ENCODE measurements at regions not wholly inside any gene's neighbourhood (a gene's known extent, or its start where the extent isn't known, plus 50 kb on each side); places are given as distances from the start of the nearest gene placed in this dataset.
"Not testable (repeated sequence)": the region's sequence is repeated elsewhere in the genome, so short reads cannot be mapped to it uniquely, and the experiment has no call there.

- no peaks in the 10 kb centered on the region for H3K27me3 ChIP-seq (ENCODE audit: control insufficient read depth in 2 of 2, insufficient read depth in 2 of 2, low read length in 2 of 2)
- Mint-ChIP-seq H3K36me3 (no peaks in the 10 kb centered on the region), H3K27me3 (peaks cover 0 to 3% (median 0%) of the 10 kb centered on the region in 5 donors), H3K9me3 (peaks cover 0 to 14% (median 3%) of the 10 kb centered on the region in 11 donors), H3K4me3 (no peak overlapping the region), H3K4me1 (peaks cover 0 to 8% (median 0%) of the 10 kb centered on the region in 7 donors), H3K27ac (no peak overlapping the region)
- no peaks in the 10 kb centered on the region for H3K9me3 ChIP-seq (ENCODE audit: control insufficient read depth in 2 of 3, low read length in 3 of 3)
- ATAC-seq (no peak), DNase-seq (no peak)
- ChIA-PET POLR2A (no interaction called here), CTCF (no interaction called here)
- H3K4me3 ChIP-seq (ENCODE audit: low read length) = no peak overlapping the region
- no peaks in the 10 kb centered on the region for H3K4me1 ChIP-seq (ENCODE audit: control insufficient read depth in 2 of 2, insufficient read depth in 2 of 2, low read length in 2 of 2)
- no peaks in the 10 kb centered on the region for H3K36me3 ChIP-seq (ENCODE audit: control insufficient read depth in 2 of 3, insufficient read depth in 3 of 3, low read length in 3 of 3)
- intact Hi-C loops (cut with micrococcal nuclease) = no loop called here
- no peak overlapping the region for H3K27ac ChIP-seq (ENCODE audit: low read depth, low read length)
Observed at GRCh38 chr6:82506526-82506925, 142.9 kb downstream of the TPBG start.

- no peaks in the 10 kb centered on the region for H3K9me3 ChIP-seq (ENCODE audit: control insufficient read depth in 2 of 3, low read length in 3 of 3)
- Mint-ChIP-seq H3K4me1 (peaks cover 0 to 8% (median 0%) of the 10 kb centered on the region in 7 donors), H3K4me3 (no peak overlapping the region), H3K36me3 (no peaks in the 10 kb centered on the region), H3K27ac (no peak overlapping the region), H3K27me3 (peaks cover 0 to 3% (median 0%) of the 10 kb centered on the region in 5 donors), H3K9me3 (peaks cover 0 to 14% (median 3%) of the 10 kb centered on the region in 11 donors)
- H3K4me3 ChIP-seq (ENCODE audit: low read length) = no peak overlapping the region
- ATAC-seq = no peak
- CTCF ChIA-PET = no interaction called here
- POLR2A ChIA-PET = no interaction called here
- H3K27me3 ChIP-seq (ENCODE audit: control insufficient read depth in 2 of 2, insufficient read depth in 2 of 2, low read length in 2 of 2) = no peaks in the 10 kb centered on the region
- DNase-seq = no peak
- H3K4me1 ChIP-seq (ENCODE audit: control insufficient read depth in 2 of 2, insufficient read depth in 2 of 2, low read length in 2 of 2) = no peaks in the 10 kb centered on the region
- no peak overlapping the region for H3K27ac ChIP-seq (ENCODE audit: low read depth, low read length)
- no peaks in the 10 kb centered on the region for H3K36me3 ChIP-seq (ENCODE audit: control insufficient read depth in 2 of 3, insufficient read depth in 3 of 3, low read length in 3 of 3)
- intact Hi-C loops (cut with micrococcal nuclease) = no loop called here
Observed at GRCh38 chr6:82507112-82507511, 143.5 kb downstream of the TPBG start.

- ChIA-PET POLR2A (no interaction called here), CTCF (no interaction called here)
- DNase-seq (no peak), ATAC-seq (no peak)
- Histone ChIP-seq H3K27ac (ENCODE audit: low read depth, low read length) (no peak overlapping the region), H3K4me3 (ENCODE audit: low read length) (no peak overlapping the region), H3K9me3 (ENCODE audit: control insufficient read depth in 2 of 3, low read length in 3 of 3) (no peaks in the 10 kb centered on the region), H3K36me3 (ENCODE audit: control insufficient read depth in 2 of 3, insufficient read depth in 3 of 3, low read length in 3 of 3) (no peaks in the 10 kb centered on the region), H3K4me1 (ENCODE audit: control insufficient read depth in 2 of 2, insufficient read depth in 2 of 2, low read length in 2 of 2) (no peaks in the 10 kb centered on the region), H3K27me3 (ENCODE audit: control insufficient read depth in 2 of 2, insufficient read depth in 2 of 2, low read length in 2 of 2) (no peaks in the 10 kb centered on the region)
- H3K27ac Mint-ChIP-seq = no peak overlapping the region
- H3K9me3 Mint-ChIP-seq = peaks cover 2 to 30% (median 13%) of the 10 kb centered on the region in 11 donors
- intact Hi-C loops (cut with micrococcal nuclease) = no loop called here
- no peaks in the 10 kb centered on the region for H3K27me3 Mint-ChIP-seq
- no peak overlapping the region for H3K4me3 Mint-ChIP-seq
- no peaks in the 10 kb centered on the region for H3K36me3 Mint-ChIP-seq
- H3K4me1 Mint-ChIP-seq = peaks cover 0 to 8% (median 0%) of the 10 kb centered on the region in 7 donors
Observed at GRCh38 chr6:82511546-82511945, 147.9 kb downstream of the TPBG start.

GRCh38 chr6:82517896-82518295 lies 154.3 kb downstream of the TPBG start:
- H3K4me1 Mint-ChIP-seq; H3K9me3 ChIP-seq (ENCODE audit: control insufficient read depth in 2 of 3, low read length in 3 of 3); H3K36me3 Mint-ChIP-seq; H3K4me1 ChIP-seq (ENCODE audit: control insufficient read depth in 2 of 2, insufficient read depth in 2 of 2, low read length in 2 of 2); H3K27me3 Mint-ChIP-seq; H3K4me3 ChIP-seq (ENCODE audit: low read length); intact Hi-C loops (cut with micrococcal nuclease); H3K36me3 ChIP-seq (ENCODE audit: control insufficient read depth in 2 of 3, insufficient read depth in 3 of 3, low read length in 3 of 3); H3K27me3 ChIP-seq (ENCODE audit: control insufficient read depth in 2 of 2, insufficient read depth in 2 of 2, low read length in 2 of 2); ATAC-seq; H3K27ac Mint-ChIP-seq; POLR2A ChIA-PET; H3K4me3 Mint-ChIP-seq; CTCF ChIA-PET; H3K27ac ChIP-seq (ENCODE audit: low read depth, low read length); DNase-seq: not testable (repeated sequence)
- H3K9me3 Mint-ChIP-seq = peaks cover 6 to 54% (median 11%) of the 10 kb centered on the region in 11 donors

- no peak overlapping the region for H3K4me3 ChIP-seq (ENCODE audit: low read length)
- no peaks in the 10 kb centered on the region for H3K27me3 ChIP-seq (ENCODE audit: control insufficient read depth in 2 of 2, insufficient read depth in 2 of 2, low read length in 2 of 2)
- no peaks in the 10 kb centered on the region for H3K36me3 ChIP-seq (ENCODE audit: control insufficient read depth in 2 of 3, insufficient read depth in 3 of 3, low read length in 3 of 3)
- ATAC-seq = no peak
- Mint-ChIP-seq H3K36me3 (no peaks in the 10 kb centered on the region), H3K27ac (no peak overlapping the region), H3K9me3 (peaks cover 0 to 26% (median 5%) of the 10 kb centered on the region in 11 donors), H3K4me3 (no peak overlapping the region), H3K27me3 (peaks cover 0 to 6% (median 0%) of the 10 kb centered on the region in 5 donors), H3K4me1 (no peaks in the 10 kb centered on the region)
- no peak for DNase-seq
- ChIA-PET POLR2A (no interaction called here), CTCF (no interaction called here)
- no peaks in the 10 kb centered on the region for H3K9me3 ChIP-seq (ENCODE audit: control insufficient read depth in 2 of 3, low read length in 3 of 3)
- H3K27ac ChIP-seq (ENCODE audit: low read depth, low read length) = no peak overlapping the region
- intact Hi-C loops (cut with micrococcal nuclease) = no loop called here
- no peaks in the 10 kb centered on the region for H3K4me1 ChIP-seq (ENCODE audit: control insufficient read depth in 2 of 2, insufficient read depth in 2 of 2, low read length in 2 of 2)
Observed at GRCh38 chr6:82521369-82521768, 157.8 kb downstream of the TPBG start.

GRCh38 chr6:82521861-82522260 lies 158.2 kb downstream of the TPBG start:
- no peak overlapping the region for H3K27ac ChIP-seq (ENCODE audit: low read depth, low read length)
- no peaks in the 10 kb centered on the region for H3K4me1 ChIP-seq (ENCODE audit: control insufficient read depth in 2 of 2, insufficient read depth in 2 of 2, low read length in 2 of 2)
- H3K4me1 Mint-ChIP-seq = no peaks in the 10 kb centered on the region
- H3K27ac Mint-ChIP-seq = no peak overlapping the region
- H3K36me3 Mint-ChIP-seq = no peaks in the 10 kb centered on the region
- H3K9me3 ChIP-seq (ENCODE audit: control insufficient read depth in 2 of 3, low read length in 3 of 3) = no peaks in the 10 kb centered on the region
- peaks cover 0 to 6% (median 0%) of the 10 kb centered on the region in 5 donors for H3K27me3 Mint-ChIP-seq
- no peak overlapping the region for H3K4me3 Mint-ChIP-seq
- no peak overlapping the region for H3K4me3 ChIP-seq (ENCODE audit: low read length)
- no peaks in the 10 kb centered on the region for H3K36me3 ChIP-seq (ENCODE audit: control insufficient read depth in 2 of 3, insufficient read depth in 3 of 3, low read length in 3 of 3)
- no peaks in the 10 kb centered on the region for H3K27me3 ChIP-seq (ENCODE audit: control insufficient read depth in 2 of 2, insufficient read depth in 2 of 2, low read length in 2 of 2)
- ChIA-PET POLR2A (no interaction called here), CTCF (no interaction called here)
- ATAC-seq (no peak), DNase-seq (no peak)
- peaks cover 0 to 21% (median 5%) of the 10 kb centered on the region in 11 donors for H3K9me3 Mint-ChIP-seq
- intact Hi-C loops (cut with micrococcal nuclease) = no loop called here

- no peaks in the 10 kb centered on the region for H3K4me1 Mint-ChIP-seq
- Histone ChIP-seq H3K27ac (ENCODE audit: low read depth, low read length) (no peak overlapping the region), H3K36me3 (ENCODE audit: control insufficient read depth in 2 of 3, insufficient read depth in 3 of 3, low read length in 3 of 3) (no peaks in the 10 kb centered on the region), H3K4me1 (ENCODE audit: control insufficient read depth in 2 of 2, insufficient read depth in 2 of 2, low read length in 2 of 2) (no peaks in the 10 kb centered on the region), H3K27me3 (ENCODE audit: control insufficient read depth in 2 of 2, insufficient read depth in 2 of 2, low read length in 2 of 2) (no peaks in the 10 kb centered on the region), H3K9me3 (ENCODE audit: control insufficient read depth in 2 of 3, low read length in 3 of 3) (no peaks in the 10 kb centered on the region), H3K4me3 (ENCODE audit: low read length) (no peak overlapping the region)
- intact Hi-C loops (cut with micrococcal nuclease) = no loop called here
- ChIA-PET POLR2A (no interaction called here), CTCF (no interaction called here)
- peaks cover 0 to 6% (median 0%) of the 10 kb centered on the region in 5 donors for H3K27me3 Mint-ChIP-seq
- H3K4me3 Mint-ChIP-seq = no peak overlapping the region
- DNase-seq = no peak
- ATAC-seq = no peak
- no peaks in the 10 kb centered on the region for H3K36me3 Mint-ChIP-seq
- peaks cover 0 to 12% (median 4%) of the 10 kb centered on the region in 11 donors for H3K9me3 Mint-ChIP-seq
- no peak overlapping the region for H3K27ac Mint-ChIP-seq
Observed at GRCh38 chr6:82524031-82524430, 160.4 kb downstream of the TPBG start.
